ELR (cell line): ENCODE measurements at regions not wholly inside any gene's neighbourhood (a gene's known extent, or its start where the extent isn't known, plus 50 kb on each side); places are given as distances from the start of the nearest gene placed in this dataset.
"Not testable (repeated sequence)": the region's sequence is repeated elsewhere in the genome, so short reads cannot be mapped to it uniquely, and the experiment has no call there.

ENCODE experiments used
- DNase-seq: peaks from one replicate; pipeline ENCODE4 v3.0.0-alpha.2; 2015; ENCODE audit warnings: low read depth

- no peak for DNase-seq
Observed at GRCh38 chr3:145422556-145422955, 738.4 kb downstream of the PLOD2 start.

- no peak for DNase-seq
Observed at GRCh38 chr3:145427355-145427754, 733.6 kb downstream of the PLOD2 start.

GRCh38 chr3:145429546-145429945 is 731.4 kb downstream of the PLOD2 start:
- DNase-seq, result no peak

- peak; percentile 1 for DNase-seq
Observed at GRCh38 chr3:145448436-145448835, 712.5 kb downstream of the PLOD2 start.

- DNase-seq, result no peak
Observed at GRCh38 chr3:145450018-145450682, 710.8 kb downstream of the PLOD2 start.

GRCh38 chr3:145457825-145458552 is 703.0 kb downstream of the PLOD2 start:
- DNase-seq, result no peak

- not testable (repeated sequence) for DNase-seq
Observed at GRCh38 chr3:145459681-145460080, 701.3 kb downstream of the PLOD2 start.

GRCh38 chr3:145471976-145472375 is 689.0 kb downstream of the PLOD2 start:
- DNase-seq, result no peak

GRCh38 chr3:145482735-145483134 is 678.2 kb downstream of the PLOD2 start:
- DNase-seq, result not testable (repeated sequence)

- DNase-seq, result no peak
Observed at GRCh38 chr3:145483992-145484391, 677.0 kb downstream of the PLOD2 start.

- DNase-seq, result no peak
Observed at GRCh38 chr3:145489011-145489410, 672.0 kb downstream of the PLOD2 start.

GRCh38 chr3:145490088-145491048 is 670.6 kb downstream of the PLOD2 start:
- no peak for DNase-seq

GRCh38 chr3:145492456-145492855 is 668.5 kb downstream of the PLOD2 start:
- DNase-seq, result no peak

GRCh38 chr3:145517416-145517815 is 643.6 kb downstream of the PLOD2 start:
- DNase-seq, result not testable (repeated sequence)

- DNase-seq, result no peak
Observed at GRCh38 chr3:145518639-145519038, 642.3 kb downstream of the PLOD2 start.

- DNase-seq, result no peak
Observed at GRCh38 chr3:145519398-145520047, 641.5 kb downstream of the PLOD2 start.

GRCh38 chr3:145522179-145522578 is 638.8 kb downstream of the PLOD2 start:
- DNase-seq, result no peak

- no peak for DNase-seq
Observed at GRCh38 chr3:145522893-145523651, 637.9 kb downstream of the PLOD2 start.

- no peak for DNase-seq
Observed at GRCh38 chr3:145531548-145531947, 629.4 kb downstream of the PLOD2 start.

- DNase-seq, result no peak
Observed at GRCh38 chr3:145533696-145534095, 627.3 kb downstream of the PLOD2 start.

- no peak for DNase-seq
Observed at GRCh38 chr3:145536461-145536860, 624.5 kb downstream of the PLOD2 start.
